ENCODE measurements at regions not wholly inside any gene's neighbourhood (a gene's known extent, or its start where the extent isn't known, plus 50 kb on each side); places are given as distances from the start of the nearest gene placed in this dataset.

GRCh38 chr6:81561731-81562130 is 190.8 kb downstream of the TENT5A start:
- no peak for TF ChIP-seq CTCF (IDR thresholded peaks at IDR 0.05)
- no peak for TF ChIP-seq ZFX (IDR thresholded peaks at IDR 0.05; ENCODE audit: borderline replicate concordance)

Measured in 22Rv1 (cell line).